CD14-positive monocyte (primary cell): ENCODE measurements at regions not wholly inside any gene's neighbourhood (a gene's known extent, or its start where the extent isn't known, plus 50 kb on each side); places are given as distances from the start of the nearest gene placed in this dataset.

ENCODE experiments used
- DNase-seq, 3 donors: peaks; one replicate each; pipeline ENCODE4 v3.0.0-alpha.2; 2011 to 2022
- H2AFZ ChIP-seq: 2 replicates; pipeline ENCODE4 v1.6.0; 2012; ENCODE audit warnings: mild to moderate bottlenecking, low read depth, low read length, inconsistent platforms; ENCODE audit not compliant: insufficient read depth, poor library complexity, severe bottlenecking
- H3K27ac ChIP-seq, 2 donors: 1 replicate in 1 of 2; 2 replicates in 1 of 2; pipeline ENCODE4 v1.5.1; 2012 to 2013; ENCODE audit warnings: low read length in 2 of 2, control low read depth in 1 of 2, inconsistent platforms in 1 of 2, low read depth in 1 of 2, mild to moderate bottlenecking in 1 of 2
- H3K27me3 ChIP-seq, 2 donors: one replicate each; pipeline versions ENCODE4 v1.6.0 to v1.6.1; 2011 to 2013; ENCODE audit warnings: low read length in 2 of 2; ENCODE audit not compliant: control insufficient read depth in 2 of 2, insufficient read depth in 2 of 2
- H3K36me3 ChIP-seq, 2 donors: replicated peaks in 1 of 2; 1 replicate in 1 of 2; 2 replicates in 1 of 2; pipeline versions ENCODE4 v1.5.1 to v1.6.1; 2012 to 2013; ENCODE audit warnings: low read length in 2 of 2, control low read depth in 1 of 2, inconsistent platforms in 1 of 2, mild to moderate bottlenecking in 1 of 2; ENCODE audit not compliant: insufficient read depth in 2 of 2, control insufficient read depth in 1 of 2
- H3K4me1 ChIP-seq, 2 donors: 1 replicate in 1 of 2; 2 replicates in 1 of 2; pipeline versions ENCODE4 v1.5.1 to v1.6.1; 2012 to 2013; ENCODE audit warnings: low read length in 2 of 2, control low read depth in 1 of 2, inconsistent platforms in 1 of 2, mild to moderate bottlenecking in 1 of 2, moderate library complexity in 1 of 2; ENCODE audit not compliant: insufficient read depth in 2 of 2, control insufficient read depth in 1 of 2
- H3K4me2 ChIP-seq: replicated peaks from 2 replicates; pipeline ENCODE3; 2012; ENCODE audit warnings: low read length, moderate library complexity, mild to moderate bottlenecking; ENCODE audit not compliant: poor library complexity, severe bottlenecking; ENCODE audit errors: extremely low read depth
- H3K4me3 ChIP-seq, 3 experiments: fragments of 200-600 bp in 1 of 3; sonication (generic) in 1 of 3; replicated peaks in 1 of 3; 1 replicate in 2 of 3; 2 replicates in 1 of 3; pipeline ENCODE4 v1.5.1; 2011 to 2013; ENCODE audit warnings: low read length in 3 of 3, mild to moderate bottlenecking in 3 of 3, control low read depth in 2 of 3, low read depth in 2 of 3, inconsistent platforms in 1 of 3, moderate library complexity in 1 of 3
- H3K79me2 ChIP-seq: 2 replicates; pipeline ENCODE4 v1.6.0; 2012; ENCODE audit warnings: mild to moderate bottlenecking, control low read depth, inconsistent platforms, low read length, moderate library complexity; ENCODE audit not compliant: insufficient read depth
- H3K9ac ChIP-seq: 2 replicates; pipeline ENCODE4 v1.6.0; 2017; ENCODE audit warnings: low read length, mild to moderate bottlenecking; ENCODE audit not compliant: insufficient read depth, poor library complexity, severe bottlenecking
- H3K9me3 ChIP-seq, 2 donors: replicated peaks in 1 of 2; 1 replicate in 1 of 2; 2 replicates in 1 of 2; pipeline versions ENCODE4 v1.5.1 to v1.6.1; 2012 to 2013; ENCODE audit warnings: low read length in 2 of 2, control low read depth in 1 of 2; ENCODE audit not compliant: control insufficient read depth in 1 of 2, insufficient read depth in 1 of 2
- H4K20me1 ChIP-seq: 2 replicates; pipeline ENCODE4 v1.6.0; 2012; ENCODE audit warnings: mild to moderate bottlenecking, low read length, control low read depth, moderate library complexity; ENCODE audit not compliant: insufficient read depth
- H3K27ac Mint-ChIP-seq, 7 donors: one replicate each; pipeline ENCODE4 v1.8.0; 2020; ENCODE audit warnings: mild to moderate bottlenecking in 7 of 7, mixed read lengths in 7 of 7, moderate library complexity in 6 of 7, inconsistent platforms in 2 of 7
- H3K27me3 Mint-ChIP-seq, 3 donors: one replicate each; pipeline ENCODE4 v1.8.0; 2021 to 2022; ENCODE audit warnings: low read depth in 3 of 3, mild to moderate bottlenecking in 3 of 3, mixed read lengths in 3 of 3, moderate library complexity in 3 of 3, inconsistent platforms in 1 of 3
- H3K36me3 Mint-ChIP-seq, 2 donors: one replicate each; pipeline ENCODE4 v1.8.0; 2020; ENCODE audit warnings: mixed read lengths in 2 of 2, inconsistent platforms in 1 of 2, mild to moderate bottlenecking in 1 of 2
- H3K4me1 Mint-ChIP-seq: one replicate; pipeline ENCODE4 v1.8.0; 2020; ENCODE audit warnings: mild to moderate bottlenecking, mixed read lengths
- H3K4me3 Mint-ChIP-seq, 2 donors: one replicate each; pipeline ENCODE4 v1.8.0; 2020; ENCODE audit warnings: mild to moderate bottlenecking in 2 of 2, mixed read lengths in 2 of 2, moderate library complexity in 1 of 2
- H3K9me3 Mint-ChIP-seq, 7 donors: one replicate each; pipeline ENCODE4 v1.8.0; 2020 to 2022; ENCODE audit warnings: mixed read lengths in 7 of 7, mild to moderate bottlenecking in 6 of 7, moderate library complexity in 6 of 7, inconsistent platforms in 2 of 7
- WGBS: methylation state at CpG from one replicate; pipeline ENCODE4 v1.1.5; 2013; ENCODE audit warnings: missing lambda C conversion rate; ENCODE audit not compliant: insufficient coverage; 5-methylcytosine and 5-hydroxymethylcytosine counted together
- intact Hi-C, 2 donors: fragments of 100-400 bp; cut with micrococcal nuclease; formaldehyde crosslinking; loops; one replicate each; pipeline versions ENCODE4 v1.15.0 to v1.15.1; 2023
- TF ChIP-seq, protein P1 (sequence below): fragments of 200-600 bp; IDR thresholded peaks from one replicate; pipeline ENCODE4 v1.8.0; 2022; ENCODE audit warnings: antibody characterized with exemption, mild to moderate bottlenecking

GRCh38 chr7:68679459-68680234 lies 918.6 kb upstream of the AUTS2 start:
- intact Hi-C loops, result no loop called here
- no peaks in the 10 kb centered on the region for H3K4me1 ChIP-seq
- no peak overlapping the region for H3K4me3 ChIP-seq
- no peak overlapping the region for H3K4me3 Mint-ChIP-seq
- no peaks in the 10 kb centered on the region for H3K36me3 ChIP-seq
- H3K4me2 ChIP-seq, result no peak overlapping the region
- H3K27me3 Mint-ChIP-seq, result peaks cover 0 to 3% (median 0%) of the 10 kb centered on the region in 3 donors
- no peaks in the 10 kb centered on the region for H3K27me3 ChIP-seq
- no peaks in the 10 kb centered on the region for H3K4me1 Mint-ChIP-seq
- no peaks in the 10 kb centered on the region for H4K20me1 ChIP-seq
- H3K27ac ChIP-seq, result no peak overlapping the region
- TF ChIP-seq, protein P1, sequence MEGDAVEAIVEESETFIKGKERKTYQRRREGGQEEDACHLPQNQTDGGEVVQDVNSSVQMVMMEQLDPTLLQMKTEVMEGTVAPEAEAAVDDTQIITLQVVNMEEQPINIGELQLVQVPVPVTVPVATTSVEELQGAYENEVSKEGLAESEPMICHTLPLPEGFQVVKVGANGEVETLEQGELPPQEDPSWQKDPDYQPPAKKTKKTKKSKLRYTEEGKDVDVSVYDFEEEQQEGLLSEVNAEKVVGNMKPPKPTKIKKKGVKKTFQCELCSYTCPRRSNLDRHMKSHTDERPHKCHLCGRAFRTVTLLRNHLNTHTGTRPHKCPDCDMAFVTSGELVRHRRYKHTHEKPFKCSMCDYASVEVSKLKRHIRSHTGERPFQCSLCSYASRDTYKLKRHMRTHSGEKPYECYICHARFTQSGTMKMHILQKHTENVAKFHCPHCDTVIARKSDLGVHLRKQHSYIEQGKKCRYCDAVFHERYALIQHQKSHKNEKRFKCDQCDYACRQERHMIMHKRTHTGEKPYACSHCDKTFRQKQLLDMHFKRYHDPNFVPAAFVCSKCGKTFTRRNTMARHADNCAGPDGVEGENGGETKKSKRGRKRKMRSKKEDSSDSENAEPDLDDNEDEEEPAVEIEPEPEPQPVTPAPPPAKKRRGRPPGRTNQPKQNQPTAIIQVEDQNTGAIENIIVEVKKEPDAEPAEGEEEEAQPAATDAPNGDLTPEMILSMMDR, result no peak
- no peak overlapping the region for H2AFZ ChIP-seq
- no peaks in the 10 kb centered on the region for H3K36me3 Mint-ChIP-seq
- WGBS, result 81% methylated on average over 6 of the region's 7 CpGs
- no peaks in the 10 kb centered on the region for H3K79me2 ChIP-seq
- H3K27ac Mint-ChIP-seq, result no peak overlapping the region
- DNase-seq, result no peak
- H3K9me3 ChIP-seq, result peaks cover 49 to 60% of the 10 kb centered on the region in 2 donors
- H3K9me3 Mint-ChIP-seq, result peaks cover 7 to 63% (median 44%) of the 10 kb centered on the region in 7 donors
- no peak overlapping the region for H3K9ac ChIP-seq

- no peak for DNase-seq
- H3K4me3 ChIP-seq, result no peak overlapping the region
- Mint-ChIP-seq H3K9me3 (peaks cover 9 to 64% (median 43%) of the 10 kb centered on the region in 7 donors), H3K36me3 (no peaks in the 10 kb centered on the region), H3K4me3 (no peak overlapping the region), H3K4me1 (no peaks in the 10 kb centered on the region), H3K27ac (no peak overlapping the region), H3K27me3 (peaks cover 0 to 3% (median 0%) of the 10 kb centered on the region in 3 donors)
- H3K79me2 ChIP-seq, result no peaks in the 10 kb centered on the region
- intact Hi-C loops, result no loop called here
- H3K36me3 ChIP-seq, result no peaks in the 10 kb centered on the region
- no peak overlapping the region for H3K9ac ChIP-seq
- no peaks in the 10 kb centered on the region for H4K20me1 ChIP-seq
- no peaks in the 10 kb centered on the region for H3K27me3 ChIP-seq
- H2AFZ ChIP-seq, result no peak overlapping the region
- no peak overlapping the region for H3K27ac ChIP-seq
- no peak overlapping the region for H3K4me2 ChIP-seq
- WGBS, result 59% methylated on average over 1 of the region's 1 CpG
- H3K9me3 ChIP-seq, result peaks cover 50 to 64% of the 10 kb centered on the region in 2 donors
- TF ChIP-seq, protein P1, result no peak
- H3K4me1 ChIP-seq, result no peaks in the 10 kb centered on the region
Observed at GRCh38 chr7:68680235-68680872, 917.9 kb upstream of the AUTS2 start.
